Psoas muscle (tissue), 7 donors: ENCODE measurements at regions not wholly inside any gene's neighbourhood (a gene's known extent, or its start where the extent isn't known, plus 50 kb on each side); places are given as distances from the start of the nearest gene placed in this dataset.

Source experiments
- ATAC-seq, 4 donors: fragments of 200-7000 bp; cut with Tn5 transposase; one replicate each; pipeline ENCODE4 v1.9.1; 2020; ENCODE audit warnings: moderate library complexity in 3 of 4, mild to moderate bottlenecking in 2 of 4
- DNase-seq, 2 donors: peaks; one replicate each; pipeline ENCODE4 v3.0.0-alpha.2; 2020
- H3K27ac ChIP-seq: fragments of 200-600 bp; one replicate; pipeline ENCODE4 v1.8.0; 2022
- H3K27me3 ChIP-seq, 3 donors: fragments of 200-600 bp in 1 of 3; one replicate each; pipeline versions ENCODE4 v1.6.1 to v1.8.0; 2013 to 2022; ENCODE audit warnings: low read length in 2 of 3, mild to moderate bottlenecking in 2 of 3, moderate library complexity in 1 of 3; ENCODE audit not compliant: insufficient read depth in 3 of 3
- H3K36me3 ChIP-seq, 2 donors: fragments of 200-600 bp in 1 of 2; one replicate each; pipeline versions ENCODE4 v1.6.1 to v1.8.0; 2013 to 2022; ENCODE audit warnings: low read depth in 1 of 2, mild to moderate bottlenecking in 1 of 2, moderate library complexity in 1 of 2; ENCODE audit not compliant: insufficient read depth in 1 of 2
- H3K4me1 ChIP-seq: fragments of 200-600 bp; one replicate; pipeline ENCODE4 v1.8.0; 2022
- H3K4me3 ChIP-seq: fragments of 200-600 bp; one replicate; pipeline ENCODE4 v1.8.0; 2022; ENCODE audit warnings: mild to moderate bottlenecking
- H3K9me3 ChIP-seq: fragments of 200-600 bp; one replicate; pipeline ENCODE4 v1.8.0; 2022
- WGBS, 3 donors: extraction: QIAGEN DNeasy Blood & Tissue Kit; methylation state at CpG; one replicate each; pipeline versions ENCODE4 v1.1.6 to v1.1.7; 2013; 5-methylcytosine and 5-hydroxymethylcytosine counted together
- intact Hi-C, 2 donors: fragments of 100-400 bp; cut with DNase I; formaldehyde crosslinking; loops; one replicate each; pipeline versions ENCODE4 v1.11.0 to v1.14.2; 2022
- TF ChIP-seq, protein P1 (sequence below): fragments of 200-600 bp; IDR thresholded peaks from one replicate; pipeline ENCODE4 v1.8.0; 2022; ENCODE audit warnings: antibody characterized with exemption
- donor health status: healthy with polysubstance abuse.
- donor health status: DM: no; HTN: no; CAD: no; lungs with moderate emphysema.
- donor health status: Bipolar disorder and iron deficiency.
- donor health status: healthy.
- donor health status: DM: yes; HTN: yes; CAD: no.
- donor health status: DM: no; HTN: no; CAD: no.
- donor health status: DM: yes; HTN: yes; CAD: no.

DNA sequence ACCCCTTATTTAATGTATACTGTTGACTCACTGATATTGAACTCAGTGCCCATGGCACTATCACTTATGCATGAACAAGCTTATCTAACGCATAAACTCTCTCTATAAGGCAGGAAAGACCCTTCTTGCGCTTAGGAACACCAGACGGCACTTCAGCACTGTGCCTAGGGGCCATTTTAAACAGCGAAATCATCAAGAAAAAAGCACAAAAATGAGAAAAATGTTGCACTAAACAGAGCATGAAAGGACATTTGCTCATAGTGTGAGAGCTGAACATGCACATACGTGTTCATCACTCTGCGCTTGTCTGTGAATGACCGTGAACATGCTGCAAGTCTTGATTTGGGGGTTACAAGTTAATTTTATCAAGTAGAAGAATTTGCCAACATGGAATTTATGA, 109.6 kb downstream of the WDR11 start:
- ATAC-seq: no peak

GRCh38 chr10:120961795-120962755, 110.9 kb downstream of the WDR11 start:
- TF ChIP-seq, protein P1, sequence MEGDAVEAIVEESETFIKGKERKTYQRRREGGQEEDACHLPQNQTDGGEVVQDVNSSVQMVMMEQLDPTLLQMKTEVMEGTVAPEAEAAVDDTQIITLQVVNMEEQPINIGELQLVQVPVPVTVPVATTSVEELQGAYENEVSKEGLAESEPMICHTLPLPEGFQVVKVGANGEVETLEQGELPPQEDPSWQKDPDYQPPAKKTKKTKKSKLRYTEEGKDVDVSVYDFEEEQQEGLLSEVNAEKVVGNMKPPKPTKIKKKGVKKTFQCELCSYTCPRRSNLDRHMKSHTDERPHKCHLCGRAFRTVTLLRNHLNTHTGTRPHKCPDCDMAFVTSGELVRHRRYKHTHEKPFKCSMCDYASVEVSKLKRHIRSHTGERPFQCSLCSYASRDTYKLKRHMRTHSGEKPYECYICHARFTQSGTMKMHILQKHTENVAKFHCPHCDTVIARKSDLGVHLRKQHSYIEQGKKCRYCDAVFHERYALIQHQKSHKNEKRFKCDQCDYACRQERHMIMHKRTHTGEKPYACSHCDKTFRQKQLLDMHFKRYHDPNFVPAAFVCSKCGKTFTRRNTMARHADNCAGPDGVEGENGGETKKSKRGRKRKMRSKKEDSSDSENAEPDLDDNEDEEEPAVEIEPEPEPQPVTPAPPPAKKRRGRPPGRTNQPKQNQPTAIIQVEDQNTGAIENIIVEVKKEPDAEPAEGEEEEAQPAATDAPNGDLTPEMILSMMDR: no peak
- intact Hi-C loops: no loop called here
- WGBS, 3 donors: 51 to 58% (median 55%) methylated on average over 17 of the region's 17 CpGs
- H3K9me3 ChIP-seq: no peaks in the 10 kb centered on the region
- ATAC-seq (no peak), DNase-seq (no peak)
- no peak overlapping the region for H3K4me3 ChIP-seq
- no peaks in the 10 kb centered on the region for H3K36me3 ChIP-seq
- peaks cover 0 to 5% (median 0%) of the 10 kb centered on the region in 3 donors for H3K27me3 ChIP-seq
- no peaks in the 10 kb centered on the region for H3K4me1 ChIP-seq
- no peak overlapping the region for H3K27ac ChIP-seq

More for the DNA sequence above, 109.6 kb downstream of the WDR11 start:
- Histone ChIP-seq H3K4me1 (no peaks in the 10 kb centered on the region), H3K27ac (no peak overlapping the region), H3K9me3 (no peaks in the 10 kb centered on the region), H3K27me3 (peaks cover 0 to 5% (median under 1%) of the 10 kb centered on the region in 3 donors), H3K4me3 (no peak overlapping the region), H3K36me3 (no peaks in the 10 kb centered on the region)
- WGBS, 3 donors: 92 to 95% (median 94%) methylated on average over 7 of the region's 7 CpGs
- TF ChIP-seq, protein P1: no peak
- DNase-seq: no peak
- intact Hi-C loops: no loop called here

GRCh38 chr10:120962756-120963593, 111.8 kb downstream of the WDR11 start:
- WGBS, 3 donors: 26 to 29% (median 27%) methylated on average over 23 of the region's 23 CpGs
- TF ChIP-seq, protein P1: no peak
- ATAC-seq (no peak), DNase-seq (no peak)
- intact Hi-C loops: no loop called here
- Histone ChIP-seq H3K4me1 (no peaks in the 10 kb centered on the region), H3K4me3 (no peak overlapping the region), H3K27me3 (peaks cover 0 to 5% (median 0%) of the 10 kb centered on the region in 3 donors), H3K27ac (no peak overlapping the region), H3K9me3 (no peaks in the 10 kb centered on the region), H3K36me3 (no peaks in the 10 kb centered on the region)

DNA sequence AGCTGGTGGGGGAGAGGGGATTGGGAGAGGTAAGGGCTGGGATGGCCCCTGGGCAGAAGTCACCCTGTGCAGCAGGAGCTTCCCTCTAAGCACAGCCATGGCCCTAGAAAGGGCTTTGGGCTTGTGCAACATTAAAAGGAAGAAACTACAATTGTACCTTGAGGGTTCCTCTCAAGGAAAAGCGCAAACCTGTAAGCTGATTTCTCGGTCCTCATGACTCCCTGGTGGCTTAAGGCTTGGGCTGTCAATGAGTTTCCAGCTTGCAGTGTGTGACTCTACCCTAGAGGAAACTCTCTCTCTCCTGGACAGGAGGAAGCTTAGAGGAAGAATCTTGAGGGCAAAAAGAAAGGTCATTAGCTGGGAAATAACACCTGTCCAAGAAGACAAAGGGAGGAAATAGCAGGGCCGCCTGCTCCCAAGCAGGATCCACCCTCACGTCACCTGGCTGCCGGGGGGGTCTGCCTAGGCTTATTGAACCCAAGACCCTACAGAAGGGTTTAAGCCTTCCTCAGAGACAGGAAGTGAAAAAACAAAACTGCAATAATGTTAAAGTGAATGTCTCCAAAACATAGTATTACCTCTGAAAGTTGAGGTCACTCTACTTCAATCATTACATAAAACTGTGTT, 112.5 kb downstream of the WDR11 start:
- ATAC-seq: no peak
- H3K27me3 ChIP-seq: peaks cover 0 to 5% (median 0%) of the 10 kb centered on the region in 3 donors
- 64 to 82% (median 70%) methylated on average over 5 of the region's 5 CpGs for WGBS, 3 donors
- TF ChIP-seq, protein P1: no peak
- no peak overlapping the region for H3K27ac ChIP-seq
- no peaks in the 10 kb centered on the region for H3K9me3 ChIP-seq
- no peak for DNase-seq
- intact Hi-C loops: no loop called here
- H3K4me3 ChIP-seq: no peak overlapping the region
- H3K4me1 ChIP-seq: no peaks in the 10 kb centered on the region
- no peaks in the 10 kb centered on the region for H3K36me3 ChIP-seq
